ENCODE measurements at regions not wholly inside any gene's neighbourhood (a gene's known extent, or its start where the extent isn't known, plus 50 kb on each side); places are given as distances from the start of the nearest gene placed in this dataset.

- H3K36me3 ChIP-seq (ENCODE audit: insufficient read depth): no peaks in the 10 kb centered on the region; the same call in 1 of the 2 replicates
- no peak overlapping the region for H2AFZ ChIP-seq
- Mint-ChIP-seq H3K27me3 (ENCODE audit: insufficient read depth, low read depth, poor library complexity) (peaks cover 3% of the 10 kb centered on the region), H3K4me1 (peaks cover 13% of the 10 kb centered on the region), H3K9me3 (no peaks in the 10 kb centered on the region), H3K36me3 (ENCODE audit: low read depth) (no peaks in the 10 kb centered on the region), H3K4me3 (no peak overlapping the region), H3K27ac (no peak overlapping the region)
- H3K27ac ChIP-seq (ENCODE audit: low read depth): no peak overlapping the region
- H3K9me2 ChIP-seq (ENCODE audit: insufficient read depth): 0 out of 2 replicates have a peak, but pooled peaks cover 2% of the 10 kb centered on the region
- no peaks in the 10 kb centered on the region for H3F3A ChIP-seq (replicated peaks; ENCODE audit: low read depth)
- H3K4me1 ChIP-seq (ENCODE audit: insufficient read depth): no peaks in the 10 kb centered on the region; the same call in 1 of the 2 replicates
- no peaks in the 10 kb centered on the region for H3K27me3 ChIP-seq (ENCODE audit: insufficient read depth)
- ATAC-seq: peak; percentile 40; the same call in 2 of the 3 replicates
- no peak overlapping the region for H3K4me3 ChIP-seq
- H3K4me2 ChIP-seq: no peak overlapping the region
- DNase-seq (ENCODE audit: low spot score): no peak
- H4K20me1 ChIP-seq (replicated peaks; ENCODE audit: insufficient read depth): no peaks in the 10 kb centered on the region
- TF ChIP-seq STAT1 (IDR thresholded peaks at IDR 0.05; ENCODE audit: unreplicated experiment) (no peak), ZNF114 (CRISPR knock-in tag; IDR thresholded peaks at IDR 0.05) (no peak), REST (IDR thresholded peaks at IDR 0.05; ENCODE audit: unreplicated experiment) (no peak), POLR2AphosphoS5 (IDR thresholded peaks at IDR 0.05; ENCODE audit: low read depth) (no peak), ZNF331 (CRISPR knock-in tag; IDR thresholded peaks at IDR 0.05; ENCODE audit: low read depth) (no peak), CREB1 (CRISPR knock-in tag; IDR thresholded peaks at IDR 0.05; ENCODE audit: low read depth) (no peak), EZH2 (IDR thresholded peaks at IDR 0.05; ENCODE audit: low read depth, unreplicated experiment) (no peak), NANOG (IDR thresholded peaks at IDR 0.05; ENCODE audit: borderline replicate concordance) (no peak)
- TF ChIP-seq, protein P1, sequence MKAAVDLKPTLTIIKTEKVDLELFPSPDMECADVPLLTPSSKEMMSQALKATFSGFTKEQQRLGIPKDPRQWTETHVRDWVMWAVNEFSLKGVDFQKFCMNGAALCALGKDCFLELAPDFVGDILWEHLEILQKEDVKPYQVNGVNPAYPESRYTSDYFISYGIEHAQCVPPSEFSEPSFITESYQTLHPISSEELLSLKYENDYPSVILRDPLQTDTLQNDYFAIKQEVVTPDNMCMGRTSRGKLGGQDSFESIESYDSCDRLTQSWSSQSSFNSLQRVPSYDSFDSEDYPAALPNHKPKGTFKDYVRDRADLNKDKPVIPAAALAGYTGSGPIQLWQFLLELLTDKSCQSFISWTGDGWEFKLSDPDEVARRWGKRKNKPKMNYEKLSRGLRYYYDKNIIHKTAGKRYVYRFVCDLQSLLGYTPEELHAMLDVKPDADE (IDR thresholded peaks at IDR 0.05): no peak
- TF ChIP-seq, protein P2, sequence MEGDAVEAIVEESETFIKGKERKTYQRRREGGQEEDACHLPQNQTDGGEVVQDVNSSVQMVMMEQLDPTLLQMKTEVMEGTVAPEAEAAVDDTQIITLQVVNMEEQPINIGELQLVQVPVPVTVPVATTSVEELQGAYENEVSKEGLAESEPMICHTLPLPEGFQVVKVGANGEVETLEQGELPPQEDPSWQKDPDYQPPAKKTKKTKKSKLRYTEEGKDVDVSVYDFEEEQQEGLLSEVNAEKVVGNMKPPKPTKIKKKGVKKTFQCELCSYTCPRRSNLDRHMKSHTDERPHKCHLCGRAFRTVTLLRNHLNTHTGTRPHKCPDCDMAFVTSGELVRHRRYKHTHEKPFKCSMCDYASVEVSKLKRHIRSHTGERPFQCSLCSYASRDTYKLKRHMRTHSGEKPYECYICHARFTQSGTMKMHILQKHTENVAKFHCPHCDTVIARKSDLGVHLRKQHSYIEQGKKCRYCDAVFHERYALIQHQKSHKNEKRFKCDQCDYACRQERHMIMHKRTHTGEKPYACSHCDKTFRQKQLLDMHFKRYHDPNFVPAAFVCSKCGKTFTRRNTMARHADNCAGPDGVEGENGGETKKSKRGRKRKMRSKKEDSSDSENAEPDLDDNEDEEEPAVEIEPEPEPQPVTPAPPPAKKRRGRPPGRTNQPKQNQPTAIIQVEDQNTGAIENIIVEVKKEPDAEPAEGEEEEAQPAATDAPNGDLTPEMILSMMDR (conservative IDR thresholded peaks at IDR 0.05; ENCODE audit: low read depth in 2 of 2): no peak
- H3K79me2 ChIP-seq (replicated peaks; ENCODE audit: insufficient read depth): no peaks in the 10 kb centered on the region
Measured at GRCh38 chr16:6663668-6664067, 669.0 kb upstream of the RBFOX1 start.
